Activated CD8-positive, alpha-beta memory T cell treated with anti-CD3 and anti-CD28 coated beads for 48 hours (primary cell): ENCODE measurements at regions not wholly inside any gene's neighbourhood (a gene's known extent, or its start where the extent isn't known, plus 50 kb on each side); places are given as distances from the start of the nearest gene placed in this dataset.
"Not testable (repeated sequence)": the region's sequence is repeated elsewhere in the genome, so short reads cannot be mapped to it uniquely, and the experiment has no call there.

Experiments
- DNase-seq, 3 experiments: peaks; one replicate each; pipeline ENCODE4 v3.0.0-alpha.2; 2020; ENCODE audit warnings: low read depth in 2 of 3, low spot score in 2 of 3

DNA sequence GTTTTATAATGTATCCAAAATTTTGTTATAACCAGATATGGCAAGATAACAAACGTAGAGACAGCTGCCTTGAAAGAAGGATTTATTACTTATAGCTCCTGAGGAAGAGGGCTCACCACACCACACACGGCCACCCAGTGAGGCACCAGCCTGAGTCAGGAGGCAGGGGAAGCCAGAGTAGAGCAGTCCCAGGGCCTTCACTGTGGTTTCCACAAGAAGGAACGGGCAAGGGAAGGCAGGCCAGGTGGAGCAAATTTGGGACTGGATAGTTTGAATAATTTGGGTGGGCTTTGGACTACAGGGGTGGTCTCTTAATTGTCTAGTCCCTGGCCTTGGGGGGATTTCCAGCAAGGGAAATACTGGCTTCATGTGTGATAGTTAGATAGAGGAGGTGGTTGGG, 72.5 kb downstream of the RRAGC start:
- DNase-seq: no peak

DNA sequence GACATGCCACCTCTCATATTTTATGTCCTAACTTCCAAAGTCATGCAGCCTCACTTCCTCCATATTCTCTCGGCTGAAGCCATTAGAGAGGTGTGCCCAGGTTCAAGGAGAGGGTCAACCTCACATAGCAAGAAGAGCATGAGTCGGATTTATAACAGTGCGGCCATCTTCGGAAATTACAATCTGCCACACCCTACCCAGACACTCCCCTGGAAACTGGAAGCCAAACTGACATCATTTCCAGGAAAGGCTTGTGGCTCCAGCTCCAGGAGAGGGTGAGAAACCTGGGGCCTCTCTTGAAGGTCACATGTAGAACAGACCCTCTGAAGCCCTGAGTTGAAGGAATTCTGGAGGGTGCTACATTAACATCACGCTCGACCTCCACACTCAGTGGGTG, 73.5 kb downstream of the RRAGC start:
- DNase-seq: no peak

DNA sequence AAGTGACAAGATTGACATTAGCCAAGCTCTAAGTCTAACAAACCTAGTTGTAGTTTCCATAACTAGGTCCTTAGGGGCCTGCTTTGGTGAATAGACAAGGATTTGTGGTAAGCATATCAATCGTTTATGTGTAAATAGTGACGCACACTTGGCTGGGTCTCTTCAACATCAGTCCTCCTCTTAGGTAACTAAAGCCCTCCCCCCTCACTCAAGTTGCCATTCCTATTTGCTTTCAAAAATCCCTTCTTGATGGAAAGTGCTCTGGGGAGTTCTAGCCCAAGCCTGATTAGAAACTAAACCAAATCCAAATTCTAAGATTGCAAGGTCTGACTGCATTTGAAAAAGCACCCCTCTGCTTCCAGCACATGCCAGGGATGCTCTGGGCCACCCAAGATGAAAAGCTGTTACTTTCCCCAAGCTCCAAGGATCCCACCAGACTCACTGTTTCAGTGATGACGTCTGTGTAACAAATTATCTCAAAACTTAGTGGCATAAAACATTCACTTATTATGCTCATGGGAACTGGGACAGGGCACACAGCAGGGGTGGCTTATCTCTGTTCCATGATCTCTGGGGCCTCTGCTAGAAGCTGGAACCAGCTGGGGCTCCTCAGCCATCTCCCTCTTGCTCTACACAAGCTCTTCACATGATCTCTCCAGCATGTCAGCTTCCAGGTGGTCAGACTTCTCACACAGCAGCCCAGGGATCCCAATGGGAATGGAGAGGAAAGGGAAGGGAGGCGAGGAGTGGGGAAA, 74.1 kb downstream of the RRAGC start:
- DNase-seq: no peak

DNA sequence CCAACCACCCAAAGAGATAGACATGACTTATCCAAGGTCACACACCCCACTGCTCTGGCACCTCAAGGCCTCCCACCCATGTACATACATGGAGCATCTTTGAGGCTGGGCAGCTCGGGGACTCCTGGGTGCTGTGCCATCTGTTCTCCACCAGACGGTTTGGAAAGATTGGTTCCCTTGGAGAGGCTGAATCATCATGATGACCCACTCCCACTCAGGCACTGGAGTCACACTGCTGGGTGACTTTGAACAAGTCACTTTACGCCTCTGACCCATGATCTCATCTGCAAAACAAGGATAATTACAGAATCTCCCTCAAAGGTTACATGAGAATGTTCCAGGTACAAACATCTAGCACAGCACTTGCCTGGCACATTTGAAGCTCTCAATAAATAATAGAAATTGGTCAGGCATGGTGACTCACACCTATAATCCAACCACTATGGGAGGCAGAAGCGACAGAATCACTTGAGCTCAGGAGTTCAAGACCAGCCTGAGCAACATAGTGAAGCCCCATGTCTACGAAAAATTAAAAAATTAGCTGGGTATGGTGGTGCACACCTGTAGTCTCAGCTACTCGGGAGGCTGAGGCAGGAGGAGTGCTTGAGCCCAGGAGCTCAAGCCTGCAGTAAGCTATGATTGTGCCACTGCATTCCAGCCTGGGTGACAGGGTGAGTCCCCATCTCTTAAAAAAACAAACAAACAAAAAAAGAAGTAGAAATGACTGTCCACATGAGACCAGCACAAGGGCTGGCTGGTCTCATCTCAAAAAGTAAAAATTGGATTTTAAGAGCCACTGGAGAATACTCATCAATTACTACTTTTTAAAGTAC, 74.9 kb downstream of the RRAGC start:
- DNase-seq: no peak

DNA sequence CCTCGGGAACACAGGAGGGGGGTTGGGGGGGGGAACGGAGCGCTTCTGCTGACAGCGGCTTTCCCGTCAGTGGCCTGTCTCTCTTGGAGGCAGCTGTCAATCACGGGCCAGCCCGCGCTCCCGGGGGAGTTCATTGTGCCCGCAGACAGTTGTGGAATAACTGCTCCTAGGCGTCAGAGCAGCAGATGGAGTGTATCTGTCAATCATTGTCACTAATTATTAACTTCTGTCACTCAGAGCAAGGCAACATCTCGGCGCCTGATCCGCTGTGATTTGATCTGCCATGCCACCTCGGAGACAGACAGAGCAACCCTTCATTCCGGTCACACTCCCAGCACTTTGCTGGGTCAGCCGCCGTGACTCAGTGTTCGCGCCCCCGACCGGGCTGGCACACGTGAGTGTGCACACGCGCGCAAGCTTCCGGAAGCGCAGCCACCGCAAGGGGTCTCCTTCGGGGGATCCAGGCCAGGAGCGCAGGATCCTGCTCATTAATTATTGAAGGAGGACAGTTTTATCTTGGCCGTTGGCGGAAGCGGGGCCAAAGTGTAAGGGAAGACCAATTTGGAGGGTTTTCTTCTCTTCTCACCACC, 75.8 kb downstream of the RRAGC start:
- DNase-seq: no peak

DNA sequence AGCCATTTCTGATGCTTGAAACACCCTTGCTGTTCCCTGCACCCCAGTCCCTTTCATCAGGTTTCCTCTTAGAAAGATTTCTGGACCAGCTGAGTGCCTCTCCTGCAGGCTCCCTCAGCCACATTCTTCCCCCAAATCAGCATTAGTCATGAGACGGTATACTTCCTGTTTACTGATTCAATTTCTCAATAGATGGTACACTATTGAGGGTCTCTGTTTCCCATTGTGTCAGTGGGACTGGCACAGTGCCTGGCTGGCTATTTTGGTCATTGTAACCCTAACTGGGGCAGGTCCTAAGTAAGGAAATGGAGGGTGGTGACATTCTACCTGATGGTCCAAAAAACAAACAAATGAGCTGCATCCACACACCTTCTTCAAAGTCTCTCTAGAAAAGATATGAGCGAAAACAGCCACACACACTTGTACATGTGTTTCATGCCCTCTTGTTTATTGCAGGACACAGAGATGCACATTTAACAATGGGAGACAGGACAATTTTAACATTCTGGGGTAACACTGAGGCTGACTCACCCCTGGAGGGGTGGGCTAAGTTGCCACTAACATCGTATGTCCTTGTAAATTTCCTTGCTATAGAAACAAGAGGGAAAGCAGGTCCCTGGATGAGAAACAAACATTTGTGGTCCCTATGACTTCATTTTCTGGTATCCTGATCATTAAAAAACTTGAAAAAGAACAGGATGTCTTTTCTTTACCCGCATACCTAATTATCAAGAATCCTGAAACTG, 77.5 kb downstream of the RRAGC start:
- no peak for DNase-seq

DNA sequence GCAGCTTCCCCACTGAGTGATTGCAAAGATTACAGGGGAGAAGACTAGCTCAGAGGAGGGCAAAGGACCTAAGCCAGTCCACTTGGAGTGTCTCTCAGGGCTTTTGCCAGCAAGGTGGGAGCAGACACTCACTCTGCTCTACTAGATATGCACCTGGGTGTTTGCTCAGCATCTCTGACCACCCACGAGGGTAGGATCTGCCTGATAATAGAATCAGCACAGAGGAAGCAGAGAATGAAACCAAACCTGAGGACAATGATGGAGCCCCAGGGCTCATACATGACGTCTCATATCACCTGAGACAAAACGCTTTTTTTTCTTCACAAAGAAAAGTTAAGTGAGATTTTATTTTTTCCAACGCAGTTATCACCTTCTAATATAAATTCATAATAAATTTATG, 79.4 kb downstream of the RRAGC start:
- DNase-seq: no peak

DNA sequence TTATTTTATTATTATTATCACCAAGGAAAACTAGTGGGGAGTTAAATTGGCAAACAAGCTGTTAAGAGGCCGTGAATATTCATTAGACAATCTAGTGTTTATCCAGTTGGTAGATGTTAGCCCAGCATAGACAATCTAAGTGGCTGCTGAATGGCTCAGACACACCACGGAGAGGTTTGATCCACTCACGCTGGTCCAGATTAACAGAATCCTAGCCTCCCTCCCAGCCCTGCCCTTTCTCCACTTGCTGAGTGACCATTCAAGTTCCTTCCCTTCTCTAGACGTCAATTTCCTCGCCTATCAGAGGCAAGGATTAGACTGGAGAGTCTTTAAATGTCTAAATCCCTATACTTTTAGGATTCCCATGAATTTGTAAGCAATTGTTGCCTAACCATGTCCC, 80.1 kb downstream of the RRAGC start:
- DNase-seq: no peak

DNA sequence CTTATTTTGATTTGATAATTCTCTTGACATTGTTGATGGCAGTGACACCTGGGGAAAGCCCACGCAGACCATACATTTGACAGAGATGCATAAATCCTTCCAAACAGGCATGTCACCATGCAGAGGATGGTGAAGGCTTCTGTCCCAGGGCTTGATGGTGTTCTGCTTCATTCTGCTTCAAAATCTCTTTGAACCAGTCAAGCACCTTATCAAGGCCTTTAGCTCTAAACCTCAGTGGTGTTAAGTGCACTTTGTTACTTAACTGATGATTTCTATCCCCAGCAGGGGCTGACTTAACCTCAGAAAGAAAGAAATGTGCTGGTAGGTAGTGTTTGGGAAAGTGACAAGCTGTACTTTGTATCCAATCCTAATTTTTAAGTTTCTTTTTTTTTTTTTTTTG, 81.1 kb downstream of the RRAGC start:
- no peak for DNase-seq

DNA sequence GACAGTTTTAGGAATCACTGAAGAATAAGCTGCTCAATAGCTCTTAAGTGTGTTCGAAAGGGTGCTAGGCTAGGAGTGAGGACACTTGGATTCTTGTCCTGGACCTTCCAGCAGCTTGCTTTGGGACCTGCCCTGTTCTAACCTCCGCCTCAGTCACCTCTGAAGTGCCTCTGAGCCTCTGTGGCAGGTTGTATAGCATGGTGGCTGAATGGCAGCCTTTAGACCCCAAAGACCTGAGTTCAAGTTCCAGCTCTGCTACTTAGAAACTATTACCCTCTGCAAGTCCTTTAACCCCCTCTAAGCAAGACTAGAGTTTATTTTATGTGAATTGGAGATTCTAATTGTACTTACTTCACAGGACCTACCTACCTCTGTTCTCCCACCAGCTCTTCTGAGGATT, 81.5 kb downstream of the RRAGC start:
- no peak for DNase-seq

DNA sequence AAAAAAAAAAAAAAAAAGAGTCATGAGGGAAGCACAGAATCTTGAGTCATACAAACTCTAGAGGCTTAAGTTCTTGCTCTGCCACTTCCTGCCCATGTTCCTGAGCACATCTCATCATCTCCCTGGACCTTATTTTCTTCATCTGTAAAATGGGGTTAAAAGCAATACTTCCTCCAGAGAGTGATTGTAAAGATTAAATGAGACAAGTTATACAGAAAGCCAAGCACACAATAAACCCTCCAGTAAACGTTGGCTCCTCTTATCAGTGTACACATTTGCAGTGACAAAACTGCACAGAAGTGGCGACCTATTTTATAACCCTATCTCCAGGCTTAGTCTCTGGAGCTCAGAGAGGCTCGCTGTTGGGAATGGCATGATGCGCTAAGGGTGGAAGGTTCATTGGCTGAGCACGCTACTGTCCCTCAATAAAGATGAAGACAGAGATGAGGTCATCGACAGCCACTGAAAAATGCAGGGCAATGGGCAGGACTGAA, 82.1 kb downstream of the RRAGC start:
- no peak for DNase-seq

DNA sequence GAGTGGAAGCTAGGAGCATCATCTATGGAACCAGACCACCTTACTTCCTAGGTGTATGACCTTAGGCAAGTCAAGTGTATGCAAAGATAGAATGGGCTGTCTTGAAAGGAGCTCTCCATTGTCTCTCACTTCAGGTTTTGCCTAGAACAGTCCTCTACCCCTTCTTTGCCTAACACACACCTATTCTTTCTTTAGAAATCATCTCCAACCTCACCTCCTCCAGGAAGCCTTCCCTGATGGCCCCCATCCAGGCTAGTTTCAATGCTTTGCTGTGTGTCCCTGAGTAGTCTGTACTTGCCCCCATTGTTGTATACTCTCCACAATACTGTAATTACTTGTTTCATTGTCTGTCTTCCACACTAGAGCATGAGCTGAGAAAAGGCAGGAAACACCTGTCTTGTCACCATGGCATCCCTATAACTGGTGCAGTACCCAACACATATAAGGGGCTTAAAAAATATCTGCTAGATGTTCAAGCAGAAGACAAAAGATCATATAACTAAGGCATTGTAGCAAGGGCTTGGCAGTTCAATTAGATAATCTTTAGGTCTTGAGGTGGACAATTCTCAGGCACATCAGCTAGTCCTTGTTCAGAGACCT, 83.0 kb downstream of the RRAGC start:
- no peak for DNase-seq

DNA sequence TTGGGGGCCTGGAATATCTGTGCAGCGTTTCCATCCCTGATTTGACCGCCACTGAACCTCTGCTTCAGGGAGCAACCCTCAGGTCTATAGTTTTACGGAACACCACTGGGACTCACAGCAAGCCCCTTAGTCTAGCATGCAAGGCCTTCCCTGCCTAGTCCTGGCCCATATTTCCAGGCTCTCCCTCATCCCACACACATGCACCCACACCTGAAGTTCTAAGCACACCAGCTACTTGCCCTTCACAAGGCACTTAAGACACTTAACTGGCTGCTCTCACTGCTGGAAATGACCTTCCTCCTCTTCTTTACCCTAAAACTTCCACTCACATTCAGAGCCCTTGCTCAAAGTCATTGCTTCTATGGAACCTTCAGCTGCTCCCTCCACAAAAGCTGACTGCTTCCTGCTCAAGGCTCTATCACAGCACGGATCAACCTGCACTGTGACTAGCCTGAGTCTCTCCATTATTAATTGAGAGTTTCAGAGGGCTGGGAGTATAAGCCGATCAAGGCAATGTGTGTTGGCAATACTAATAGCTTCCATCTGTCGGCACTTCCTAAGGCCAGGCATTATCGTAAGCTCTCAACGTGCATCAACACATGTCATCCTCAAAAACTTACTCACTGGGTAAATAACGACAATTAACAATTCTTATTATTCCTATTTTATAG, 84.3 kb downstream of the RRAGC start:
- no peak for DNase-seq

DNA sequence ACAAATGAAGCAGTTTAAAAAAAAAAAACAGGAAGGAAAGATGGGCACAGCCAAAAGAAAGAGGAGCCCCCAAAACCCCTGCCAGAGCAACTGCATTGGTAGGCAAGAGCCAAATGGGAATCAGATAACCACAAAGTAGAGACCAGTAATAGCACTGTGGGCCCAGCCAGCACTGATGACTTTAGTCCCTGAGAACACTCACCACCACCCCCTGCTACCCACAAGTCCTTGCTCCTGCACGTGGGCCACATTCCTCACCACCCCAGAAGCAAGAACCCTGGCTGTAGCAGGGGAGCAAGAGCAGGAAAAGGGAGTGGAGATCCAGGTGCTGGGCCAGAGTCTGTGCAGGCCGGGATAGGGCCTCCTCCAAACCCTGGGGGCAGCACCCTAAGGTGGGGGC, 86.1 kb downstream of the RRAGC start:
- DNase-seq: no peak

DNA sequence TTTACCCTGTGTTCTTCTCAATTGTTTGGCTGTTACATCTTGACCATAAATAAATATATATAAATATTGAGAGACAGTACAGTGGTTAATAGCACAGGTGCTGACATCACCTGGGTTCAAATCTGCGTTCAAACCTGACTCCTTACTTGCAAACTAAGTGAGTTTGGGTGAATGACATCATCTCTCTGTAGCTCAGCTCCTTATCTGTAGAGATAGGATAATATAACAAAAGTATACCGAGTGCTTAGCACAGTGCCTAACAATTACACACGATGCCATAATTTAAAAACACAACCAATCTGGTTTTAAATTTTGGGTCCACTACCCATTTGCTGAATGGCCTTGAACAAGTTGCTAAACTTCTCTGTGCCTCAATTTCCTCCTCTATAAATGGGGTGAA, 86.6 kb downstream of the RRAGC start:
- no peak for DNase-seq

DNA sequence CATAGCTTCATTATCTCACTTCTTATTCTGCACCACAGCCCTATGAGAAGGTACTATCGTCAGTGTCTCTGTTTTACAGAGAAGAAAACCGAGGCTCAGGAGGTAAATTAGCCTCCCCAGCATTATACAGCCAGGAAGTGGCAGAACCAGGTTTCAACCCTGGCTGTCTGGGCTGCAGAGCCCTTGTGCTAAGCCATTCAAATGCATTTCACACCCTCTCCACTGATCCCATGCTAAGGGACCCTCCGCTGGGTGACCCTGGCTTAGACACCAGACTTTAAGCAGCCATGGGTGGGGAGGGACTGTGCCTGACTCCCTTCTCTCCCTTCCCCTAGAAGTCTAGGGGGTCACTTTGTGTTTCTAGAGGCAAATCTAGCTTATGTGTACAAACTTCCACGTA, 87.5 kb downstream of the RRAGC start:
- no peak for DNase-seq

DNA sequence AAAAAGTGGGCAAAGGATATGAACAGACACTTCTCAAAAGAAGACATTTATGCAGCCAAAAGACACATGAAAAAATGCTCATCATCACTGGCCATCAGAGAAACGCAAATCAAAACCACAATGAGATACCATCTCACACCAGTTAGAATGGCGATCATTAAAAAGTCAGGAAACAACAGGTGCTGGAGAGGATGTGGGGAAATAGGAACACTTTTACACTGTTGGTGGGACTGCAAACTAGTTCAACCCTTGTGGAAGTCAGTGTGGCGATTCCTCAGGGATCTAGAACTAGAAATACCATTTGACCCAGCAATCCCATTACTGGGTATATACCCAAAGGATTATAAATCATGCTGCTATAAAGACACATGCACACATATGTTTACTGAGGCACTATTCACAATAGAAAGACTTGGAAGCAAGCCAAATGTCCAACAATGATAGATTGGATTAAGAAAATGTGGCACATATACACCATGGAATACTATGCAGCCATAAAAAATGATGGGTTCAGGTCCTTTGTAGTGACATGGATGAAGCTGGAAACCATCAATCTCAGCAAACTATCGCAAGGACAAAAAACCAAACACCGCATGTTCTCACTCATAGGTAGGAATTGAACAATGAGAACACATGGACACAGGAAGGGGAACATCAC, 88.9 kb downstream of the RRAGC start:
- DNase-seq: not testable (repeated sequence)

DNA sequence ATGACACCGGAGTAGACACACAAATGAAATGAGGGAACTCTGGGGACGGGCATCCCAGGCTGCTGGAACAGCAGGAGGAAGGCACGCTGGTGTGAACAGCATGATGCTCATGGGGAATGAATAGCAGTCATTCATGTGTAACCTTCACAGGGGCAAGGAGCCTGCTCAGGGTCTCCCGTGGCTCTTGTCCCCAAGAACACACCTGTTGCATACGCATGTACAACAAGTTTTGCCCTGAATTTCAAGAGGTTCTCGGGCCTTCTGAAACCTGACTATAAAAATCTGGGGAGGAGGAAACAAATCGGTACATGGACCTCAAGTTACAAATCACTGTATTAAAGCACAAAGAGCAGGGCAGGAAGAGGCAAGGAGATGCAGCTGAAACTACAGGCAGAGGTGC, 93.4 kb downstream of the RRAGC start:
- DNase-seq: no peak

DNA sequence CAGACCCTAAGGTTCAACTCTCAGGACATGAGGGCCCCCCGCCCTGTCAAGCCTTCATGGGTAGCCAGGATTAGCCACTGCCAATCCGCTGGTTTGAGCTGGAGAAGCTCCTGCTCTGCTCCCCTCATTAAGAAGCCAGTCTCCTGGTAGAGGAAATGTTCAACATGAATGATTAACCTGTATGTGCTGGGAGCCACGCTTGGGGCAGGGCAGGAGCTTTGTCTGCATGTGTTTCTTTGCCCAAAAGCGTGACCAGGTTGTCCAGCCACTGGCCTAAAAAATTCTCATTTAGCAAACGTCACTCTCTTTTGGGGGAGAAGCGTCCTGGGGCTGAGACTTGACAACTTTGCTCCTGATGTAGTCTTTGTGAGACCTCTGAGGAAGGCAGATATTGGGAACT, 96.5 kb downstream of the RRAGC start:
- DNase-seq: no peak

DNA sequence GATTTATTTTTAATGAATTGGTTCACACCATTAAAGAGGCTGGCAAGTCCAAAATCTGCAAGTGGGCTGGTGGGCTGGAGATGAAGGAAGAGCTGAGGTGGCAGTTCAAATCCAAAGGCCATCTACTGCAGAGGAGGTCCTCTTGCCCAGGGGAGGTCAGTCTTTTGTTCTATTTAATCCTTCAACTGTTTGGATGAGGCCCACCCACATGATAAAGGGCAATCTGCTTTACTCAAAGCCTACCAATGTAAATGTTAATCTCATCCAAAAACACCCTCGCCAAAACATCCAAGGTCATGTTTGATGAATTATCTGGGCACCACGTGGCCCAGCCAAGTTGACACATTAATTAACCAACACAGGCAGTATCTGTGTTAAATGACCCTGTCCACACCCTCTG, 99.0 kb downstream of the RRAGC start:
- DNase-seq: no peak
